Tibial nerve (tissue), 4 donors: ENCODE measurements at regions not wholly inside any gene's neighbourhood (a gene's known extent, or its start where the extent isn't known, plus 50 kb on each side); places are given as distances from the start of the nearest gene placed in this dataset.

Experiments used
- EP300 ChIP-seq, 2 donors: sonication (generic); formaldehyde crosslinking; IDR thresholded peaks; one replicate each; pipeline ENCODE4 v1.6.1; 2017; ENCODE audit warnings: antibody characterized with exemption in 2 of 2, mild to moderate bottlenecking in 1 of 2
- POLR2A ChIP-seq, 2 donors: fragments of 450-650 bp; IDR thresholded peaks; one replicate each; pipeline ENCODE4 v1.6.1; 2017; ENCODE audit warnings: antibody characterized with exemption in 2 of 2, mild to moderate bottlenecking in 2 of 2, moderate library complexity in 2 of 2
- TF ChIP-seq, protein P1 (sequence below), 5 experiments: fragments of 200-600 bp in 3 of 5; fragments of 450-650 bp in 2 of 5; sonication (generic) in 3 of 5; IDR thresholded peaks; one replicate each; pipeline ENCODE4 v1.5.1; 2016 to 2019; ENCODE audit warnings: antibody characterized with exemption in 5 of 5, mild to moderate bottlenecking in 3 of 5, moderate library complexity in 2 of 5

GRCh38 chrX:79601341-79602131 is 234.4 kb upstream of the ITM2A start:
- TF ChIP-seq, protein P1, sequence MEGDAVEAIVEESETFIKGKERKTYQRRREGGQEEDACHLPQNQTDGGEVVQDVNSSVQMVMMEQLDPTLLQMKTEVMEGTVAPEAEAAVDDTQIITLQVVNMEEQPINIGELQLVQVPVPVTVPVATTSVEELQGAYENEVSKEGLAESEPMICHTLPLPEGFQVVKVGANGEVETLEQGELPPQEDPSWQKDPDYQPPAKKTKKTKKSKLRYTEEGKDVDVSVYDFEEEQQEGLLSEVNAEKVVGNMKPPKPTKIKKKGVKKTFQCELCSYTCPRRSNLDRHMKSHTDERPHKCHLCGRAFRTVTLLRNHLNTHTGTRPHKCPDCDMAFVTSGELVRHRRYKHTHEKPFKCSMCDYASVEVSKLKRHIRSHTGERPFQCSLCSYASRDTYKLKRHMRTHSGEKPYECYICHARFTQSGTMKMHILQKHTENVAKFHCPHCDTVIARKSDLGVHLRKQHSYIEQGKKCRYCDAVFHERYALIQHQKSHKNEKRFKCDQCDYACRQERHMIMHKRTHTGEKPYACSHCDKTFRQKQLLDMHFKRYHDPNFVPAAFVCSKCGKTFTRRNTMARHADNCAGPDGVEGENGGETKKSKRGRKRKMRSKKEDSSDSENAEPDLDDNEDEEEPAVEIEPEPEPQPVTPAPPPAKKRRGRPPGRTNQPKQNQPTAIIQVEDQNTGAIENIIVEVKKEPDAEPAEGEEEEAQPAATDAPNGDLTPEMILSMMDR (IDR thresholded peaks at IDR 0.05) = no peak
- TF ChIP-seq POLR2A (IDR thresholded peaks at IDR 0.05) = no peak
- TF ChIP-seq EP300 (IDR thresholded peaks at IDR 0.05) = no peak
